Epithelial cell of proximal tubule (primary cell): ENCODE measurements at regions not wholly inside any gene's neighbourhood (a gene's known extent, or its start where the extent isn't known, plus 50 kb on each side); places are given as distances from the start of the nearest gene placed in this dataset.

Source experiments
- DNase-seq: peaks from one replicate; pipeline ENCODE4 v3.0.0-alpha.2; 2011; ENCODE audit warnings: low read depth
- H3K4me3 ChIP-seq: 2 replicates; pipeline ENCODE4 v1.5.1; 2011; ENCODE audit warnings: low read depth, mild to moderate bottlenecking, low read length
- CTCF ChIP-seq: conservative IDR thresholded peaks from 2 replicates; pipeline ENCODE4 v1.5.1; 2012; ENCODE audit warnings: low read depth, mild to moderate bottlenecking, low read length

DNA sequence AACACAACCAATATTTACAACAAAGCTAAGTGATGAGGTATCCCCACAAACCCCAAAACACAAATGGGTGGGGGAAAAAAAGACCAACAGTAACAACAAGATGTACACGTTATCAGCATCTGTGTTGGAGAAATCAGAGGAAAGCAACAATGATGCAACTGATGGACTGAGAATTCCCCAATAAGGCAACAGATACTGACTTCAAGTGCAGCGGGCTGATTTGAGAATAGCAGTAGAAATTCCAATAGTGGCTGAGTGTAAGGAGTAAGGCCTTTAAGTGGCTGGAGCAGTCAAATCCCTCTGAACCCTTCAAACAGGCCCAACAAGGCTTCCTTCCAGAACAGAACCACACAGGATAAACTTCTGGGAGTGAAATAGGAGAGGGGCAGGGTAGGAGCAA lies 97.6 kb downstream of the TM2D1 start:
- DNase-seq, result no peak
- no peak overlapping the region for H3K4me3 ChIP-seq
- TF ChIP-seq CTCF, result no peak

DNA sequence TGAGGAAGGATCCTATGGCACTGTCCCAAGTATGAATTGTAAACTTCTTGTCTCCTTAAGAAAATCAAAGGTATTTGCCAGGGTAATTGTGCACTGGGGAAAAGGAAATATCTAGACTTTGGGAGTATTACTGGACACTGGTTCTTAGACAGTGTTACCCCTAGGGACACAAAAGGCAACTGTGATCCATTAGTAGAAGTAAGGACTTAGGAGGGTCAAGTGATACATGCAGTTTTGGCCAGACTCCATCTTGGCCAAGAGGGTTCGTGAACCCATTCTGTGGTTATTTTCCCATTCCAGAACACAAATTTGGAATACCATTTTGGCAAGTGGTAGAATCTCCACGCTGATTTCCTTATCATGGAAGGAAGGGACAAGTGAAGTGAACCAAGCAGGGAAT lies 98.1 kb downstream of the TM2D1 start:
- DNase-seq, result no peak
- TF ChIP-seq CTCF, result no peak
- H3K4me3 ChIP-seq, result no peak overlapping the region

DNA sequence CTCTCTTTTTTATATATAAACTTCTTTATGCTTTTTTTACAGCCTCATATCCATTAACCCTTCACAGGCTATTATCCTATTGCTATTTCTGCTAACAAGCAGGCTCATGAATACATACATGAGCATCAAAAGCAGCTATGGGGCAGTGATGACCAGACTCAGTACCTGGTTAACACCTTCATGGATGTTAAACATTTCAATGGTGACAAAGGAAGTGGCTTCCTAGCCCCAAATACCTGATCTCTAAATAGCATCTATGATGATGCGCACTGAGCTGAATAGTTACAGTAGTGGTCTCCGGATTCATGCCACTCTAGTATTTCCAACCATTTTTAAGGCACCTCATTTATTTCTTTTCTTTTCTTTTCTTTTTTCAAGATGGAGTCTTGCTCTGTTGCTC lies 101.1 kb downstream of the TM2D1 start:
- no peak for DNase-seq
- TF ChIP-seq CTCF, result no peak
- H3K4me3 ChIP-seq, result no peak overlapping the region

DNA sequence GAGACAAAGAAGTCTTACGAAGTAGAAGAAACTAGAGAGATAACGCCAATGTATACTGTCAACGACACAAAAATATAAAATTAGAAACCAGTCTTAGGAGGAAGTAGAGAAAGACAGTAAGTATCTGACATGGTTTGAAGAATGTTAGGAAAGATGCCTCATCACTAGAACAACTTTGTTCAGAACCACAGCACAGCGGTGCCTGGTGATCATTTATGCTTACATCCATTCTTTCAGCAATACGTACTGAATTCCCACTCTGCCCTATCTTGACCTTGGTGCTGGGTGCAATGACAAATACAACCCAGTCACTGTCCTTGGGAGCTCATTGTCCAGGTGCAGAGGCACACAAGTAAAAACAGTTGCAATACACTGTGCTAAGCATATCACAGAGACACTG lies 104.4 kb downstream of the TM2D1 start:
- no peak for TF ChIP-seq CTCF
- DNase-seq, result no peak
- H3K4me3 ChIP-seq, result no peak overlapping the region

- no peak for DNase-seq
- H3K4me3 ChIP-seq, result no peak overlapping the region
- no peak for TF ChIP-seq CTCF
These were observed 106.2 kb downstream of the TM2D1 start for GRCh38 chr1:61618755-61619154.

GRCh38 chr1:61618193-61618592 lies 106.7 kb downstream of the TM2D1 start:
- H3K4me3 ChIP-seq, result no peak overlapping the region
- DNase-seq, result no peak
- no peak for TF ChIP-seq CTCF

- H3K4me3 ChIP-seq, result no peak overlapping the region
- TF ChIP-seq CTCF, result no peak
- no peak for DNase-seq
These were observed 108.1 kb downstream of the TM2D1 start for GRCh38 chr1:61616830-61617229.
